ENCODE measurements at regions not wholly inside any gene's neighbourhood (a gene's known extent, or its start where the extent isn't known, plus 50 kb on each side); places are given as distances from the start of the nearest gene placed in this dataset.

DNA sequence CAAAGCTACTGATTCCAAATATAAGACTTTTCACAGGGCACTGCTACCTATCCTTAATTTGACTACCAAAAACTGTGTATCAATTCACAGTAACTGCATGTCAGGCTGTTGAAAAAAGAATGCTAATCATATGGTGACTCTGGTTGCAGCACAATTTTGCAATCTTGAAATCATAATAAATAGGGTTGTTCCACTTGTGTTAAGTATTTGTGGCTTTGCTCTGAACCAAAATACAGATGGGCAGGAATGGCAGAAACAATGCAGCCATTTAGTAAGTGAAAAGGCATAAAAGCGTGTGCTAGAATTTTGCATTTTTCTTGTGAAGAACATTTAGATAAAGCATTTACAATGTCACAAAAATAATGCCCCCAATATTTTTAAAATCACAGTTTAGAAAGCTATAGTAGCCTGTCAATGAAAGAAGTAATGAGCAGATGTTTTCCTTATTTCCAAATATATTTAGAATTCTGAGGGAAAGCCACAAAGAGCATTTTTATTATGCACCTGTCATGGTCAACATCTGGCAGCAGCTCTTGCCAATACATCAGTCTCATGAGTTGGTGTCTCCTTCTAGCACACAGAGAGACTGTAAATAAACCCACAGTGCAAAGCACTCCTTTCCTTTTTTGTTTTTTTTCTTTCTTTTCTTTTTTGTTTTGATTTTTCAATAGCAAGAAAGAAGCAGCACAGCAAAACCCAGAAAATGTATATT, 54.8 kb upstream of the PAM start:
- no peak overlapping the region for H3K4me3 ChIP-seq (ENCODE audit: low read length)
- no peaks in the 10 kb centered on the region for H3K27me3 ChIP-seq (ENCODE audit: control insufficient read depth, insufficient read depth, low read length)
- H3K4me1 ChIP-seq (ENCODE audit: control insufficient read depth, insufficient read depth, low read length), result no peaks in the 10 kb centered on the region
- H3K9ac ChIP-seq (ENCODE audit: low read depth, low read length), result no peak overlapping the region
- H3K36me3 ChIP-seq (ENCODE audit: insufficient read depth, low read length), result no peaks in the 10 kb centered on the region
- no peak overlapping the region for H3K4me2 ChIP-seq (ENCODE audit: low read length)
- H3K9me3 ChIP-seq (replicated peaks; ENCODE audit: low read length), result no peaks in the 10 kb centered on the region

DNA sequence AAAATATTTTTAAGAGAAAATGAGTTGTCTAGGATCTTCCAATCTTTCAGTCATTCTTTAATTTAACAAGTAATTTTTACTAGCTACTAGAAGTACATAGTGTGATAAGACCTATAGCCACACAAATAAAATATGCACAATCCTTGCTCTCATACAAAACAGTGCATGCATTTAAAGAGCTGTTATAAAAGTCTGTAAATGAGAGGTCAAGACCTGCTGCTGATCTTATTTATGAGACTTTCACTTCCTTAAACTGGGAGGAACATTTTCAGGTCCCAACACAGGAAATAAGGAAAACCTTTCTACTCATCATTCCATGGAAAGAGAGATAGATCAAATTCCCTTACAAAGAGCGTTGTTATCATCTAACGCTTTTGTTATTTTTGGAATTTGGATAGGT, 54.2 kb upstream of the PAM start:
- H3K4me3 ChIP-seq (ENCODE audit: low read length), result no peak overlapping the region
- H3K36me3 ChIP-seq (ENCODE audit: insufficient read depth, low read length), result no peaks in the 10 kb centered on the region
- H3K9me3 ChIP-seq (replicated peaks; ENCODE audit: low read length), result no peaks in the 10 kb centered on the region
- no peaks in the 10 kb centered on the region for H3K27me3 ChIP-seq (ENCODE audit: control insufficient read depth, insufficient read depth, low read length)
- H3K4me2 ChIP-seq (ENCODE audit: low read length), result no peak overlapping the region
- H3K9ac ChIP-seq (ENCODE audit: low read depth, low read length), result no peak overlapping the region
- H3K4me1 ChIP-seq (ENCODE audit: control insufficient read depth, insufficient read depth, low read length), result no peaks in the 10 kb centered on the region

DNA sequence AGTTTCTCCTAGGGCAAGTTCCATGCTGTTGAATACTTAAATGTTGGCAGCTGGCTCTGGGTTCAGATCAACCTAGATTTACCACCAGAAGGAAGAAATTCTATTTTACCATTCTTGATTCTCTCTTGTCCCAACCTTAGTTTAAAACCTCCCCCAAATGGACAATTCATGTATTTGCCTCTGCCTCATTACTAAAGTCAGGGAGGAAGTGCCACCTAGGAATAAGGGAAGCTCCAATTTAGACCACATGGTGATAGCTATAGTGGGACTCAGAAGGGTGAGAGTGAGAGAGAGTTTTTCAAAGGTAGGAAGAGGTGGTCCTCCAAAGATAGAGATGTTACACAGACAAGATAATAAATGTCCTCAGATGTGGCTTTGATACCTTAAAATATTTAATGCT, 53.4 kb upstream of the PAM start:
- Histone ChIP-seq H3K4me2 (ENCODE audit: low read length) (no peak overlapping the region), H3K36me3 (ENCODE audit: insufficient read depth, low read length) (no peaks in the 10 kb centered on the region), H3K9ac (ENCODE audit: low read depth, low read length) (no peak overlapping the region), H3K4me1 (ENCODE audit: control insufficient read depth, insufficient read depth, low read length) (no peaks in the 10 kb centered on the region), H3K27me3 (ENCODE audit: control insufficient read depth, insufficient read depth, low read length) (no peaks in the 10 kb centered on the region), H3K9me3 (replicated peaks; ENCODE audit: low read length) (no peaks in the 10 kb centered on the region), H3K4me3 (ENCODE audit: low read length) (no peak overlapping the region)

Measured in skeletal muscle satellite cell (primary cell).